Stimulated activated CD4-positive, alpha-beta T cell treated with anti-CD3 and anti-CD28 coated beads, TNF-alpha, amount 100 ng/mL, for 24 hours (primary cell): ENCODE measurements at regions not wholly inside any gene's neighbourhood (a gene's known extent, or its start where the extent isn't known, plus 50 kb on each side); places are given as distances from the start of the nearest gene placed in this dataset.
"Not testable (repeated sequence)": the region's sequence is repeated elsewhere in the genome, so short reads cannot be mapped to it uniquely, and the experiment has no call there.

Experiments
- DNase-seq, 3 experiments: peaks; one replicate each; pipeline ENCODE4 v3.0.0-alpha.2; 2020; ENCODE audit warnings: low read depth in 3 of 3

GRCh38 chr14:37890095-37890494 is 294.7 kb downstream of the TTC6 start:
- DNase-seq, result no peak

- DNase-seq, result not testable (repeated sequence)
Observed at GRCh38 chr14:37891500-37891899, 296.1 kb downstream of the TTC6 start.

GRCh38 chr14:37894463-37894862 is 299.0 kb downstream of the TTC6 start:
- DNase-seq, result no peak

DNA sequence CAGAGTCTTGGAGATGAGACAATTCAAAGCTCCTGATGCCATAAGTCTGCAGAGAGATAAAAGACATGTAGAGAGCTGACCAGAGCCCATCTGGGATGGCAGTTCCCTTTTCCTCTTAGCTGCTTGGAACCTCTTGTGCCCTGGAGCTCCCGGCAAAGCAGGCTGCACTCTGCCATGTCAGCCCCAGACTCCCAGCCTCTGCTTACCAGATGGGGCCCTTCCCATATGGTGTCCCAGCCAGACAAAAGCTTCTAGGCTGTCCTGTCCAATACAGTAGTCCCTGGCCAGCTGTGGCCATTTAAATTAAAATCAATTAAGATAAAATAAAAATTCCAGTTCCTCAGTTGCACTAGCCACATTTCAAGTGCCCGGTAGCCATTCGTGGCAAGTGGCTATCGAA is 303.9 kb downstream of the TTC6 start:
- DNase-seq, result no peak

DNA sequence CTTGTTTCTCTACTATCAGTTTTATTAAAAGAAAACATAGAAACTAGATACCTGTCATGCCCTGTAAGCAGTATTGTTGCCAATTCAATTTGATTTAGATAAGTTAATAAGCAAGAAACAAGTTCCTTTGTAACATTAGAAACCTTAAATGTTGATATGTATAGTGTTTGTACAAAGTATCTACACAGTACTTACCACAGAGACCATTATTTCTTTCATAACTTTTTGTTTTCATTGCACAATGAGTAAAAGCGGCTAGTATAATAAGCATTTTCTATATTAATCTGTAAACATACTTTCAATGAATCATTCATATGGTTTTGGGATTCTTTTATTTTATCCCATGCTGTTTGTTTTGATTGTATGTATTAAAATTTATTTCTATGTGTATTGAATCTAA is 305.1 kb downstream of the TTC6 start:
- DNase-seq, result no peak

DNA sequence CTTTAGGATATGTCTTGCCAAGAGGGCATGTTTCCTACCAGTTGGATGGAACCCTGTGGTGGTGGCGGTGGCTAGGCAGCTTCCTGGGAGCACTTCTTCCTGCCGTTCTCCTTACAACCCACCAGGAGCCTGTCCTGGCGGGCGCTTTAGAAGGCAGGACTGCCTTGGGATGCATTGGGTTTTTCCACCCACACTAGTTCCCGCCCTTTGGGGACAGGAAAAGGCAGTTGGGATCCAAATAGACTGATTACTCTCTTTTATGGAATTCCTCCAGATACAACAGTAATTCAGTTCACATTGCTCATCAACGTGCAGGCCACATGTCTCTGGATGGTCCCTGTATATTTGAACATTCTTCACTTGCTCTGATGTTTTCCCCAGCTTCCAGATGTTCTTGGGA is 305.7 kb upstream of the SSTR1 start:
- DNase-seq, result no peak

DNA sequence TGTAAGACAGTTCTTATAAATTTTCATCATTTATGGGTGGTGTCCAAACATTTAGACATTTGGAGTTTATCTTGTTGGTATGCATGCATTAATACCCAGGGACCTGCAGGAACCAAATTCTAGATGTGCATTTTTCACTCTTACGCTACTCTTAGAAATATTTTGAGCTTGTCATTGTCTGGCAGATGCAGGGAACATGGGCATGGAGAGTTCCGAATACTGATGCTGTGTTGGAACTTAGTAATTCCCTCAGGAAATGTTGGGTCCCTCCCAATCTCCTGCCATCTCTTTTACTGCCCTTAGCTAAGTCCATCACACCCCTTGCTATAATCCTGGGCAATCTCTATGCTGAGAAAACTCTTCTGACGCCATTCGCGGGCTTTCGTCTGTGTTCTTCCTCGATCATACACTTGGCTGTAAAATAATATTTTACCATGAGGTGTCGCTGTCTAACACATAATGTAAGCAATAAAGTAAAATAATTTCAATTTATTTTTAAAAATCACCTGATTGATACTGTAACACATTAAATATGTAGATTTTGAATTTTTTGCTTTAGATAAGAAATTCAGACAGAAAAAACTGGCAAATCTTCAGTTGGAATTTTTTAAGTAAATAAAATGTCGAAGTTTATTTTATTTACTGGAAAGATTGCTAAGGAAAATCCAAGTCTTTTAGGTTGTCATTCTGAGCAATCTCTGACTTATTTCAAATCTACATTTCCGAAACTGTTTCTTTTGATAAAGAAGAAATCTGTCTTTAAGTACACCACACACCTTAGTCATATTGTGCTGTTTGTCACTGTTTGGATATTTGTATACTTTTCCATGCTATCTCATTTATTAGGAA is 304.1 kb upstream of the SSTR1 start:
- DNase-seq, result no peak

- no peak for DNase-seq
Observed at GRCh38 chr14:37924622-37925021, 283.1 kb upstream of the SSTR1 start.

- no peak for DNase-seq
Observed at GRCh38 chr14:37932008-37932407, 275.7 kb upstream of the SSTR1 start.

- DNase-seq, result no peak
Observed at GRCh38 chr14:37932481-37932880, 275.2 kb upstream of the SSTR1 start.

DNA sequence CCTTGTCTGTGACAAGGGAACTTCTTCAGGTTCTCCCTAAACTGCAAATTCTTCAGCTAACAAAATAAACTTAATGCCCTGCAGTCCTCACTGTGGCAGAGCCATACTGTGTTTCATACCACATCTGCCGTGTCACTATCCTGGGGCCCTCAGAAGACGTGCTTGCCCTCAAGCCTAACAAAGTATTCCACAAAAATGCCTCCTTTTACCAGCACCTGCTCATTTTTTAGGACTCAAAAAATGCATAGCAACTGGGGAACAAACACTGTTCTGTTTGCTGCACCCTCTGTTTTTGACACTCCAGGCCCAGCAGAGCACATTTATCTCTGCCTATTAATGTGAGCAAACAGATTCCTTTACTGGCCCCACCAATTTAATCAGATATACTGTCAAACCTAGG is 270.7 kb upstream of the SSTR1 start:
- DNase-seq, result no peak

- DNase-seq, result no peak
Observed at GRCh38 chr14:37939442-37940028, 268.2 kb upstream of the SSTR1 start.

- no peak for DNase-seq
Observed at GRCh38 chr14:37945959-37946358, 261.7 kb upstream of the SSTR1 start.

DNA sequence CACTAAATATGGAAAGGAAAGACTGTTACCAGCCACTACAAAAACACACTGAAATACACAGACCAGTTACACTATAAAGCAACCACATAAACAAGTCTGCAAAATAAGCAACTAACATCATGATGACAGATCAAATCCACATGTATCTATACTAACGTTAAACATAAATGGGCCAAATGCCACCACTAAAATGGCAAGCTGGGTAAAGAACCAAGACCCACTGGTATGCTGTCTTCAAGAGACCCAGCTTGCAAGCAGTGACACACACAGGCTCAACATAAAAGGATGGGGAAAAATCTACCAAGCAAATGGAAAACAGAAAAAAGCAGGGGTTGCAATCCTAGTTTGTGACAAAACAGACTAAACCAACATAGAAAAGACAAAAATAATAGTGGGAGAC is 260.9 kb upstream of the SSTR1 start:
- DNase-seq, result no peak

GRCh38 chr14:37948266-37948665 is 259.4 kb upstream of the SSTR1 start:
- DNase-seq, result no peak

DNA sequence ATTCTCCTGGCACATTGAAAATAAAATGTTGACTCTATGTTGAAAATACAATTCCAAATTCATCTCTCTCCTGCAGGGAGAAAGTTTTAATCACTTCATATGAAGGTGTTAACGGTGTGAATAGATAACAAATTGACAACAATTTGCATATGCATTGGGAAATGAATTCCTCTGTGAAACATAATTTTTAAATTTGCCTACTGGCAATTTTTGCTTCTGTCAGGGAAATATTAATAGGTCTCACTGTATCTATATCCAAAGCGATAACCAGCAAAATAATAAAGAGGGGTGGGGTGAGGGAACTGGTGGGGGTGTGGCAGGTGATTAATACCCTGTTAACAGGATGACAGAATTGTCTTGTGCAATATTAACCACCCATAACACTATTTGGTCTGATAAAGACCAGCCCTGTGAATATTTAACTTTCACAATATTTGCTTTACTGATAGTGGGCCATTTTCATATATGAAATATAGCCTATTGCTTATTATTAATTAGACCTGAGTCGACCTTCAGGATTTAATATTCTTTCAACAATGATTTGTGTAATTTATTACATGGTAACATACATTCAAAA is 239.0 kb upstream of the SSTR1 start:
- DNase-seq, result no peak

GRCh38 chr14:37969511-37969979 is 238.2 kb upstream of the SSTR1 start:
- no peak for DNase-seq

DNA sequence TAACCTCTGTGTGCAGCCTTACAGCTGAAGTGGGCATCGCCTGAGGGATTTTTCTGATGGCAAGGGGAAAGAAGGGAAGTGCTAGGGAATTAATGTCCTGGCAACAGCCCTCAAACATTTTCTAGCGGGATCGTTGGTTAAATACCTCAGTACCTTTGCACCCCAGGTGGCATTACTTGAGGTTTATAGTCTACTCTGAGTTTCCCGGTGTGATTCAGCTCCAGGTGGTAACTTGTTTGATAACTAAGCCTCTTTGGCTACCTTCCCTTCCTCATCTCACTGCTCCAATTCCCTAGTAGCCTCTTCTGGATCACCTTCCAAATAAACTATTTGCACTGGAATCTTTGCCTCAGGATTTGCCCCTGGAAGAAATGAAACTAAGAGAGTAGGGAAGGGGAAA is 237.0 kb upstream of the SSTR1 start:
- no peak for DNase-seq

- no peak for DNase-seq
Observed at GRCh38 chr14:37972941-37973887, 234.5 kb upstream of the SSTR1 start.

- DNase-seq, result no peak
Observed at GRCh38 chr14:37974421-37974820, 233.3 kb upstream of the SSTR1 start.

DNA sequence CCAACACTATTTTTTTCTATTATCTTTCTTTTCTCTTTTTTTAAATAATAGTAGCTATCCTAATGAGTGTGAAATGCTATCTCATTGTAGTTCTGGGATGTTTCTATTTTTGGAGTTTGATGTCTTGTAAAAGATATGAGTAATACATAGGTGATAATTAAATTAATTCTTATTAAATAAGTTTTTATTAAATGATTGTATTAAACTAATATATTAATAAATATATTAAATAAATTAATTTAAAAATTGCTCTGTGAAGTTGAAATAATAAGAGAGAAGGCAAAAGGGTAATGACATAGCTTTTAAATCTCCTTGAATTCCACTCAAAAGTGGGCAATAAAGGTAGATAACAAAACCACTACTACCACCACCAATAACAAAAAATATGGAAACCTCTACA is 230.2 kb upstream of the SSTR1 start:
- no peak for DNase-seq
